Activated CD8-positive, alpha-beta memory T cell treated with anti-CD3 and anti-CD28 coated beads for 36 hours (primary cell): ENCODE measurements at regions not wholly inside any gene's neighbourhood (a gene's known extent, or its start where the extent isn't known, plus 50 kb on each side); places are given as distances from the start of the nearest gene placed in this dataset.

ENCODE experiments used
- CTCF ChIA-PET: fragments of 350-600 bp; sonication (Branson Sonifier 250); formaldehyde crosslinking; loops from one replicate; lab custom pipeline; 2021; ENCODE audit warnings: antibody characterized with exemption; lab: Charles Lee
- POLR2A ChIA-PET: fragments of 350-600 bp; sonication (Branson Sonifier 250); formaldehyde crosslinking; loops from one replicate; lab custom pipeline; 2021; ENCODE audit warnings: antibody characterized with exemption; lab: Charles Lee

DNA sequence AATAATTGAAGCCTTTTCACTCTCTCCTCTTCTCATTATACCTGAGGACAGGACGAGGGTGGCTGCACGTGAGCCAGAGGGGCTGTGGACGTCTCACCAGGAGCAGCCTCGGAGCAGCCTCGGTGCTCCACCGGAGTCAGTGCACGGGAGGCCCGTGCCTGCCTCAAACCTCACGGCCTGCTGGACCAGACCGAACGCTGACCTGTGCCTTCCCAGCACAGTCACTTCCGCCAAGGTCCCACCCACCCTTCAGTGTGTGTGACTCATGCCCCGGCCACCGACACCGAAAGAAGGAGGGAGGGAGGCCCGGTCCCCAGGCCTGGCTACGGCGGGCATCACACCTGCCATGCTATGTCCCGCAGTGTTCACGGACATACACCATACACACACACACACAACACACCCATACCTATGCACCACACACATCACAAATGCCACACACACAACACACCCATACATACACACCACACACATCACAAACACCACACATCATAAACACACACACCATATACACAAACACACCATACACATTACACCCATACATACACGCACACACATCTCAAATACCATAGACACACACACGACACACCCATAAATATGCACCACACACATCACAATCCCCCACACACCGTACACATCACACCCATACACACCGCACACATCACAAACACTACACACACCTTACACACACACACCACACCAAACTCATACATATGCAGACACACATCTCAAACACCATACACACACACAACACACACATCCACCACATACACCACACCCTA is 1506.5 kb downstream of the TBC1D22A start:
- POLR2A ChIA-PET = no interaction called here
- CTCF ChIA-PET = interaction anchor here (0.6 kb wide), 1 partner anchor 11 kb away, joined by 5 read pairs; no protein-coding TSS in a partner anchor

DNA sequence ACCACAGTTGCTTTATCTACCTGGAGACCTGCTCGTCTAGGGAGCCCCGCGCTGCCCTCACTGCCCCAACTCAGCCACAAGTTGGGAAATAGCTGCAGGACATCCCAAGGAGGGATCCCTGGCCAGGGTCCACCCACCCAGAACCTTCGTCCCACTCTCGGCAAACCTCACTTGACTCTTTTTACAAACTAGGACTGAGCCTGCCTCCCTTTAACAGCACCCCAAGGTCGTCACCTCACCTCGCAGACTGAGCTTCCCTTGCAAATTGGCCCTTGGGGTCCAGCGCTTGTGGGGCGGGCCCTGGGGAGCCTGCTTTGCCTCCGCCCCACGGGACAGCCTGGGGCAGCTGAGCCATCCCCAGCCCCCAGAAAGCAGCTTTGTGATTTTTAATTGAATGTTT is 1505.8 kb downstream of the TBC1D22A start:
- ChIA-PET CTCF (interaction anchor here (0.6 kb wide), 1 partner anchor 10 kb away, joined by 5 read pairs; no protein-coding TSS in a partner anchor), POLR2A (no interaction called here)

DNA sequence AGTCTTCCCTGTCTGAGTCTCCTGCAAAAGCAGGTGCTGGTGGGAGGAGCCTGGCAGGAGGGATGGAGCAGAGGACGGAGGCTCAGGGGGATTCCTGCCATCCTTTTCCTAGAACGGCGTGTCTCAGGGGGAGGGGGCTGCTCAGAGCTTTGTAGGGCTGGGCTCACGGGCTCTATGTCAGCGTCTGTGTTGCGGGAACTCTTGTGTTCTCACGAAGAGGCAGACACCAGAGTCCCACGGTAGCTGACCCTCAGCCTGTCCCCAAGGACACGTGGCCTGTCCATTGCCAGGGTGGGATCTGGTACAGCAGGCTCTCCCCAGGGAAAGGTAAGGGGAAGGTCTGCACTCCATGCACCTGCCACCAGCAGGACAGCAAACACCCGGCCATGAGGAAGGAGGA is 1505.2 kb downstream of the TBC1D22A start:
- ChIA-PET CTCF (no interaction called here), POLR2A (no interaction called here)

DNA sequence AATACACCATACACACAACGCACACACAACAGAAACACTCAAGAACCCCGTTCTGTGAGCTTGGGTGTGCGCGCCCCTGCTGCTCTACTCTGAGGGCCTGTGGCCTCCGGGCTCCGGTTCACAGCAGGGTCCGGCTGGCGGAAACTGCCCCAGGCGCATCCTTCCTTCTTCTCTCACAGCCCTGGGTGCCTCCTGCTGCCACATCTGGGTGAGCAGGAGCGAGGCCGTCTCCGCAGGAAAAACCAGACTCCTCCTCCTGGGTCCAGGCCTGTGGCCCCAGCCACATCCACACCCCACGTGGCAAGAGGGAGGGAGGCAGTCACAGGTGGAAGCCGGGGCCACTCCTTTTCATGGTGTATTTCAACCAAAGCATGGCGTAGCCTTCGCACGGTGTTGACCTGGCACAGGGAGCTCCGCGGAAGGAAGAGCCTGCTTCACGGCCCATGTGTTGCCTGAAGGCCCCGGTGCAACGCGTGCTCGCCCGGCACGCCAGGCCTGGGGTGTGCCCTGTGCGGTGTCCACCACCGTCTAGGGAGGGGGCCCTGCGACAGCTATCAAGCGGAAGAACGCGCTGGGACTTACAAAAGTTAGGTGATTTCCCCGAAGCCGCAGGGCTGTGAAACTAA is 1502.7 kb downstream of the TBC1D22A start:
- ChIA-PET POLR2A (no interaction called here), CTCF (no interaction called here)

DNA sequence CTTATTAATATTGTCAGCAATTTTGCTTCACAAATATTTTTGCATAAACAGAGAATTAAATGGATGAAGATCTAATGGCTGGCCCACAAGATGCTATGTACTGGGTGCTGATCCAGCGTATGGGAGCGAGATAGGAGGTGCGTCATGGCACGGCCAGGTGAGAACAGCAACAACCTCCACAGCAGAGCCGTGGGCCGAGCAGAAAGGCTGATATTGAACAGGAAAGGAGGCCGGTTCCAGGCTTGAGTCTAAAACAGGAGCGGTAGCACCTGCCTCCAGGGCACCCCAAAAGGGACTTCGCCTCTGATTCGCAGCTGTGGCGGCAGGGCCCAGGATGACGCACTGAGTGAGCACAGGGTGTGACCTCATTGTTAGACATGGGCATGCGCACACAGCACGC is 1502.1 kb downstream of the TBC1D22A start:
- CTCF ChIA-PET = no interaction called here
- POLR2A ChIA-PET = no interaction called here

DNA sequence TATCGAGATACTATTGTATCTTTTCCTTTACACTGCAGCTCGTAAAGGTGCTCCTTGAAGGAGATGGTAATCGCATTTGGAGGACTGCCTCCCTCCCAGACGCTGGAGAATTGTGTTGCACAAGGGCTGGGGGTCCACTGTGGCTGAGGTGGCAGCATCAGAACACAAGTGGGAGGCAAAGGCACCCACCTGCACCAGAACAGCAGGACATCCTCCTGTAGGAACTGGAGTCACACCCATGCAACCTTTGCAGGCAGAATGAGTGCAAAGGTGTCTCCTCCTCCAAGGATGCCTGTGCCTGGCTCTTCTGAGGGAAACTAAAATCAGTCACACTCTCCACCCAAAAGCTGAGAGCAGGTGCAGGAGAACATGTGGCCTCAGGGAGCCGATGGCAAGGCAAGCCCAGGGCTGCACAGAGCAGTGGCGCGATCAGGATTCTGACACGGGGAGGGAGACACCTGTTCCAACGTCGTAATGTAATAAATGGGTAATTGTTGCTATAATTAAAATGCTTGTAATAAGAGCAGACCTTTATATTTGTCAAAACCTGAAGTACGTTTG is 1501.4 kb downstream of the TBC1D22A start:
- ChIA-PET CTCF (no interaction called here), POLR2A (no interaction called here)

DNA sequence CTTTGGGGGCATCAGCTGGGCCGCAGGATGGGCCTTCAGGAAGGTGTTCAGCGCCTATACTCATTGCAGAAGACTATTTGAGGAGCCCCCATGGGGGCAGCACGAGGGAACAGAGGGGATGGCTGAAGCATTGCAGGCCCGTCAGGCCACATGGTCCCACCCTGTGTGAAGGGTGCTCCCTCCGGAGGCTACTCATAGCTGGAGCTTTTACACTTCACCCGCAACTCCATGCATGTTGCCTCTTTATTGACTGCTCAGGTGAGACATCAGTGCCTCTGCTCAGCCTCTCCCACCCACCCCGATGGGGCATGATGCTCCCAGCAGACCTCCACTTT is 1500.9 kb downstream of the TBC1D22A start:
- ChIA-PET CTCF (no interaction called here), POLR2A (no interaction called here)

DNA sequence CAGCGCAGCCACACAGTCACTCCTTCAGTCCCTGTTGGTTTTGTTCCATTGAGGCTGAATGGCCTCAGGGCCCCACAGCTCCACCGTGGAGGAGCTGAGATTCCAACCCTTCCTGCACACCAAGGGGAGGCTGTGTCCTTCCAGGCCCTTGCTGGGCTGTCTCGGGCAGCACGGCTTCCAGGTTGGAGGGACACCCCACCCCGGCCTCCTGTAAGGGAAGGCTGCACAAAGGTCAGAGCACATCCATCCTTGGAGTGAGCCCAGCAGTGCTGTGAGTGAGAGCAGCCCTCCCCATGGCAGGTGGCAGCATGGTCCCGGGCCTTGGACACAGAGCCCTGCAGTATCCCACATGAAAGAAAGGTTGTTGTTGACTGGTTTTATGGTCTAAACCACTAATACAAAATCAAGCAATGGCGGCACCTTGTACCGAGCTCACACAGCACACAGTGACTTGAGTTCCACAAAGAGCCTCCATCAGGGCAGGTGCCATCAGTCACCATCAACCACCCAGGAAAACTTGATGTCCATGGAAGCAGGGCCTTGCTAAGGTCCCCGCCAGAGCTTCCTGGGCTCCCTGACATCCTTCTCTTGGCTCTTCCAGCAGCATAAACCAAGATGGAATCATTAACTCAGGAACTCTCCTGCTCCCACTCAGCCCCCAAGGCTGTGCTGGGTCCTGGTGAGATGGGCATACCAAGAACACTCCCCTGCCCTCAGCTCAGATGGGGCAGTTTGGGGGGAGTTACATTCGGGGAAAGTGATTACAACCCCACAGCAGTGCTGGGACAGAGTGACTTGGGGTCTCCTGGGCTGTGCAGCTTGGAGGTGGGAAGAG is 1500.4 kb downstream of the TBC1D22A start:
- POLR2A ChIA-PET = no interaction called here
- CTCF ChIA-PET = no interaction called here

DNA sequence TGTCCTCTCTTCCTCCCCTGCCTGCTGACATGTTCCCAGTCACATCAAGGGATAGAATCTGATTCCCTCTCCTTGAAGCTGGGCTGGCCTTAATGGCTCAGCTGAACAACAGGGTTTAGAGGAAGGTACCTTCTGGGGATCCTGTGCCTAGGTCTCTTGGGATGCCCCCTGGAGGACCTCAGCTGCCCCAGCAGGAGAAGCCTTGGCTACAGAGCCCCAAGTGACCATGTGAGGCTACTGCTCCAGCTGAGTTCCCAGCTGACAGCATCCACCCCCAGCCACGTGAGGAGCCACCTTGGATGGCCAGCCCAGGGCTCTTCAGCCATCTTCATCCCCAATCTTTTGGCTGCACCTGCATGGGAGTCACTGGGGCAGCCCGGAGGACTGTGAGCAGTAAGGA is 1499.3 kb downstream of the TBC1D22A start:
- POLR2A ChIA-PET = no interaction called here
- CTCF ChIA-PET = no interaction called here

DNA sequence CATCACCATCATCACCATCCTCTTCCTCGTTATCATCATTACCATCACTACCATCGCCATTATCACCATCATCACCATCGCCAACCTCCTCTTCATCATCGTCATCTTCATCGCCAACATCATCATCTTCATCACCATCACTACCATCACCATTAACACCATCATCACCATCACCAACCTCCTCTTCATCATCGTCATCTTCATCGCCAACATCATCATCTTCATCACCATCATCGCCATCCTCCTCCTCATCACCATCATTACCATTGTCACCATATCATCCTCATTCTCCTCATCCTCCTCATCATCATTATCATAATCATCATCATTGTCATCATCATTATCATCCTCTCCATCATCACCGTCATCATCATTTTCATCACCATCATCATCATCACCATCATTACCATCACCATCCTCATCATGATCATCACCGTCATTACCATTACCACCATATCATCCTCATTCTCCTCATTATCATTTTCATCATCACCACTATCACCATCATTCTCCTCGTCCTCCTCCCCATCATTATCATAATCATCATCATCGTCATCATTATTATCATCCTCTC is 1498.7 kb downstream of the TBC1D22A start:
- POLR2A ChIA-PET = no interaction called here
- CTCF ChIA-PET = no interaction called here

DNA sequence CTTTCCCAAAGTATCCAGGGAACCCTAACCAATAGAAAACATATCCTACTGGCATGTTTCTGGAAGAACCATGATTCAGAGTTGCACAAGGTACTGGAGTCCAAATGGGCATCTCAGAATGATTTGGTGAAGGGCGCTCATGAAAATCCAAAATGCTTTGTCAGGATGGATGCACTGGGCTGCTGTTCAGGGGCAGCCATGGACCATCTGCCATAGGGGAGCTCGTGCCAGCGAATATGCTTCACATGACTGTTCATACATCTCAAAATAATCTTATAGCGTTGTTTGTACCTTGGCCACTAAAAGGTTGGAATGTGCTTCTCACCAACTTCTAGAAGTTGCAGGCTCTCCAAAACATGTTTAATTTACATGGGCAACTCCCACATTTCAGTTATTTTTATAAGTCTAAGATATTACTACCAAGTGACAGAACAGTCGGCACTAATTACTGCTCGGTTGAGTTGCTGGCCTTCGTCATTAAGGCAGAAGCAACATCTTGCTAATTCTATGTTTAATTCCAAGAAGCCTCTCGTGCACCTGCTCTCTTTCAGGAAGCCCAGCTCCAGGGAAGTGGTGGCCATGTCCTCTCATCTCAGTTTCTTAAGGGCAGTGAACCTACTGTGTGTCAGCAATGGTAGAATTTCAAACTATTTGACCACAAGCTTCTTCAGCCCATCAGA is 1497.7 kb downstream of the TBC1D22A start:
- POLR2A ChIA-PET = no interaction called here

DNA sequence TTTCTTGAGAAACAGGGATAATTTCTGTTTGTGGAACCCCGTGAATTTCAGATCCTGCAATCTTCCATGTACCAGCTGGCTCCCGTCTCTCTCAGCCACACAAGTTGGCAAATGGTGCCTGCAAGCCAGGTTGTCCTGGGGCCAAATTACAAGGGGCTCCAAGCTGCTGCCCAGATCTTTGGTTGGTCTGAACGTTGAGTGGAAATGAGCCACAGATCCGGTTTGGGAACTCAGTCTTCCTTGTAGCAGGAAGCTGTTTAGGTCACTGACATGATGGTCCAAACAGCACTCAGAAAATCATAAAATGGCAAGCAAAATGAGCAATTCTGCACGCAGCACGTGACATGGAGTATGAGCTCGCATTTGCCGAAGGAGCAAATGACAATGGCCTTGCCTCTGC is 1496.4 kb downstream of the TBC1D22A start:
- ChIA-PET POLR2A (no interaction called here), CTCF (no interaction called here)

More for the DNA sequence above, 1497.7 kb downstream of the TBC1D22A start:
- CTCF ChIA-PET = no interaction called here

DNA sequence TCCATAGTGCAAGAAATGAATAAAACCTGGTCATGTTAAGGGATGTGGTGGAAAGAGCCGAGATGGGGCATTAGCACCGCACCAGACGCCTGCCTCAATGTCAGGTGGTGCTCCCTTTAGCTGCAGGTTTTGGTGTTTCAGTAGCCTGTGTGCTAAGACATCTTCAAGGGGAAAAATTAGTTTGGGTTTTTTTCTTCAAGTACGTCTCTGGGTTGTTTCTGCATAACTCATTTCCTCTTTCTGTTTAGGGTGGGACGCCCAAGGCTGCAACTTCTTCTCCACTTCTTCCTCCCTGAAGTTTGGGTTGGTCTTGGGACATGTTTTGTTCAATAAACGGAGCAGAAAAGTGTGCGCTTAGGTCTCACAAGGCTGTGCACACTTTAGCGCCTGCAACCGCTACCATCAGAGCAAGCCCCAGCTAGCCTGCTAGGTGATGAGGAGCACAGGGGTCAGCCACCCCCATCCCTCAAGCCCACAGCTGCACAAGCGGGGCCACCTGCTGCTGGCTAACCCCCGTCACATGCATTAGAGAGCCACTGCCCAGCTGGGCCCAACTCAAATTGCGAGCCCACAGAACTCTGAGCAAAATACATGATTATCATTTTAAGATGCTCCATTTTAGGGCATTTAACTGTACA is 1495.7 kb downstream of the TBC1D22A start:
- POLR2A ChIA-PET = no interaction called here
- CTCF ChIA-PET = interaction anchor here (0.7 kb wide), 1 partner anchor 10 kb away, joined by 5 read pairs; no protein-coding TSS in a partner anchor

DNA sequence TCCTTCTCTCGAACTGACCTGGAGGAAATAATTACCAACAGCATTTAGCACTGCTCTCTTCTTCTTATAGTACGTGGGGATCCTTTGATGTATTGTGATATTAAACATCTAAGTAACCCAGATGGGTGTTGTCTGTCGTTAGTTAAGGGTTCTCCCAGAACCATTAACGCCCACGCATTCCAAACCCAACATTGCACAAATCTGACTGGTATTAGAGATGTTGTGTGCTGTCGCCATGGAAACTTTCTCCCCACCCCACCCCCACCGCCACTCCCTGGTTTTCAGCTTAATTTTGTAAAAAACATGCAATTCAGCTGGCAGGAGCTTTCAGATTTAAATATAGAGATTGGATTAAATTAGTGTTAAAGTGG is 1495.2 kb downstream of the TBC1D22A start:
- CTCF ChIA-PET = interaction anchor here (0.7 kb wide), 1 partner anchor 11 kb away, joined by 5 read pairs; no protein-coding TSS in a partner anchor

DNA sequence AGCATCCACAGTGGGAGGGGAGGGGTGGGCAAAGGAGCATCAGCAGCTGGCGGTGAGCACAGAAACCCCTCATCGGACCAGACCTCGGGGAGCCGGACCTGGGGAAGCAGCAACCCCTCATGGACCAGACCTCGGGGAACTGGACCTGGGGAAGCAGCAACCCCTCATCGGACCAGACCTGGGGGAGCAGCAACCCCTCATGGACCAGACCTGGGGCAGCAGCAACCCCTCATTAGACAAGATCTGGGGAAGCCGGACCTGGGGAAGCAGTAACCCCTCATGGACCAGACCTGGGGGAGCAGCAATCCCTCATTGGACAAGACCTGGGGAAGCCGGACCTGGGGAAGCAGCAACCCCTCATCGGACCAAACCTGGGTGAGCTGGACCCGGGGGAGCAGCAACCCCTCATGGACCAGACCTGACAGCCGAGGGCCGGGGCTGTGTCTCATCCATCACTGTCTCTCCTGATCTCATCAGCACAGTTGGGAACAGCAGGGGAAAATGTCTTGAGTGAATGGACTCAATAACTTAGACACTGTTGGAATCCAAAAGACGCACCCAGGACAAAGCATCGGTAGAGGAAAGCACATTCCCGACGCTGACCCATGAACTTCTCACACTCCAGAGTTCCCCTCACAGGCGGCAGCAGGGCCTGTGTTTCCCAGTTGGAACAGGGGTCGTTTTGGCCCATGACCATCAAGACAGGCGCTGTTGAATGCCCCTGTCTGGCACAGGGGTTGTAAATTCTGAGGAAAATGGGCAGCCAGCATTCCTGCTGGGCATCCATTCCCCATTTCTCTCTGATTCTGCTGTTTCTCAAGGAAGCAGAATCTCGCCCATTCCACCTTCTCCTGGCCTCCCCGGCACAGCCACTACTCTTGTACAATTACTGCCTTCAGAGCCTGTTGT is 1494.6 kb downstream of the TBC1D22A start:
- ChIA-PET CTCF (no interaction called here), POLR2A (no interaction called here)

More for the DNA sequence above, 1495.2 kb downstream of the TBC1D22A start:
- POLR2A ChIA-PET = no interaction called here

DNA sequence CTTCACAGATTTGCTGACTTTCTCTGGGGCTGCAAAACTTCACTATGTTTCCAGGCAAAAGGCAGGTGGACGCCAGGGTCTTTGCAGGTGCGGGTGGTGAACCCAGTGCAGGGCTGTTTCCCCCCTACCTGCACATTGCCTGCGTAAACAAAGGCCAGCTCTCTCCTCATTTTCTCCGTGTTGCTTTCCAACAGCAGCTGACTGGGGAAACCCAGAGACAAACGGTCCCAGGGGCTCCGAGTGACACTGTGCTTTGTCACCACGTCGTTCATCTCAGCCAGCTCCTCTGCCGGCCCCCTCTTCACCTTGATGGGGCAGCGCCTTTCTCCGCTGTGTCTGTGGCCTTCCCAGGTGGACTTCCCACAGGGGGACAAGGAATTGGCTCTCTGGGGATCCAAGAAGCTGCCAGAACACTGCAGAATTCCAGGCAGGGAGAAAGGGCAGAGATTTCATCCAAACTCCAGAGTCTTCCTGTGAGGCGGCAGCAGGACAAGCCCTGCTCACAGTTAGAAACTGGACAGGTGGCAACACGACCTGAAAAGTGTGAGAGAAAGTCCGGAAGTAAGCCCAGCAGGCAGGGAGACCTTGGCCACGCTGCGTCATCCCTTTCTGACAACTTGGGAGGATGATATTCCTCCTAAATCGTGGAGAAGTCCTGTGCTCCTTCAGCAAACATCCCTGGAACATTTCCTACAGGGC is 1493.7 kb downstream of the TBC1D22A start:
- CTCF ChIA-PET = no interaction called here
- POLR2A ChIA-PET = no interaction called here

DNA sequence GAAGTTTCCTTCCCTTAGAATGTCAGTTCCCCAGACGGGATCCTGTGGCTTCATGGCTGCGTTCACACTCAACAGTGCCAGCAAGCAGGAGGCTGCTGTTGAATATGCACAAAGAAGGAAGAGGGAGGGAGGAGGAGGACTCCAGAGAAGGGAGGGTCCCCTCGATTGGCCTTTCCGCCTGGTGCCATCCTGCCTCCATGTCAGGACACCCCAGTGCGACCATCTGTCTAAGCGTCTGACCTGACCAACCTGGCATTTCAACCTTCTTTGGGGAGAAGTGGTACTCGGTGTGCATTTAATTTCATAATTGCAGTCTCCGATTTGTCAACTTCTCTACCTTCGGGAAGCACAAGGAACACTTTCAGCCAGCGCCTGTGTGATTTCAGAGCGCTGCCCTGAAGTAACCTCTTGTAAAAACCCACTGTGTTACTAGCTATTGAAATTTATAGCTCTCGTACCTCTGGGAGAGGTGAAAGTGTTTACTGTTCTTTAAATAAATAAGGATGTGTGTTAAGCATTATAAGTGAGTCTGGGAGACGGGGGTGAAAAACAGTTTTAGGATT is 1491.9 kb downstream of the TBC1D22A start:
- ChIA-PET CTCF (no interaction called here), POLR2A (no interaction called here)
